Spleen (tissue), 11 donors: ENCODE measurements at regions not wholly inside any gene's neighbourhood (a gene's known extent, or its start where the extent isn't known, plus 50 kb on each side); places are given as distances from the start of the nearest gene placed in this dataset.

Experiments
- DNase-seq: peaks from one replicate; pipeline ENCODE4 v3.0.0-alpha.2; 2020
- H3K27ac ChIP-seq, 8 donors: fragments of 200-600 bp; sonication (generic) in 7 of 8; 1 replicate in 4 of 8; 2 replicates in 4 of 8; pipeline versions ENCODE4 v1.5.0 to v1.8.0; 2016 to 2021; ENCODE audit warnings: inconsistent platforms in 4 of 8, mild to moderate bottlenecking in 4 of 8, moderate library complexity in 1 of 8
- H3K27me3 ChIP-seq, 7 donors: fragments of 200-600 bp; sonication (generic) in 6 of 7; replicated peaks in 1 of 7; 1 replicate in 4 of 7; 2 replicates in 3 of 7; pipeline versions ENCODE4 v1.5.0 to v1.8.0; 2016 to 2021; ENCODE audit warnings: inconsistent platforms in 3 of 7, mild to moderate bottlenecking in 1 of 7
- H3K36me3 ChIP-seq, 6 donors: fragments of 200-600 bp; sonication (generic) in 5 of 6; 1 replicate in 4 of 6; 2 replicates in 2 of 6; pipeline versions ENCODE4 v1.5.0 to v1.8.0; 2016 to 2021; ENCODE audit warnings: inconsistent platforms in 2 of 6
- H3K4me1 ChIP-seq, 6 donors: fragments of 200-600 bp; sonication (generic) in 5 of 6; 1 replicate in 3 of 6; 2 replicates in 3 of 6; pipeline versions ENCODE4 v1.5.0 to v1.8.0; 2016 to 2021; ENCODE audit warnings: inconsistent platforms in 3 of 6
- H3K4me3 ChIP-seq, 8 donors: fragments of 200-600 bp; sonication (generic) in 7 of 8; 1 replicate in 4 of 8; 2 replicates in 4 of 8; pipeline versions ENCODE4 v1.5.0 to v1.8.0; 2016 to 2021; ENCODE audit warnings: inconsistent platforms in 4 of 8, mild to moderate bottlenecking in 4 of 8, moderate library complexity in 2 of 8
- H3K9me3 ChIP-seq, 8 donors: fragments of 200-600 bp; sonication (generic) in 7 of 8; 1 replicate in 4 of 8; 2 replicates in 4 of 8; pipeline versions ENCODE4 v1.5.0 to v1.8.0; 2016 to 2021; ENCODE audit warnings: inconsistent platforms in 4 of 8
- POLR2A ChIP-seq, 3 donors: fragments of 450-650 bp; IDR thresholded peaks; one replicate each; pipeline ENCODE4 v1.5.1; 2017; ENCODE audit warnings: antibody characterized with exemption in 3 of 3, mild to moderate bottlenecking in 1 of 3
- POLR2AphosphoS5 ChIP-seq, 3 donors: sonication (generic); formaldehyde crosslinking; IDR thresholded peaks; one replicate each; pipeline ENCODE4 v1.5.1; 2017; ENCODE audit warnings: antibody characterized with exemption in 3 of 3
- WGBS, 5 donors: extraction: QIAGEN DNeasy Blood & Tissue Kit in 3 of 5; methylation state at CpG; one replicate each; pipeline versions ENCODE4 v1.1.5 to v1.1.7; 2013 to 2018; 5-methylcytosine and 5-hydroxymethylcytosine counted together
- intact Hi-C: fragments of 100-400 bp; cut with DNase I; formaldehyde crosslinking; loops from one replicate; pipeline ENCODE4 v1.15.0; 2023; ENCODE audit warnings: low total_unique reads
- TF ChIP-seq, protein P1 (sequence below), 11 experiments: fragments of 200-600 bp in 7 of 11; fragments of 450-650 bp in 4 of 11; sonication (generic) in 4 of 11; IDR thresholded peaks in 8 of 11; conservative IDR thresholded peaks in 3 of 11; 1 replicate in 7 of 11; 2 replicates in 4 of 11; pipeline versions ENCODE4 v1.4.0 to v1.8.0; 2016 to 2021; ENCODE audit warnings: antibody characterized with exemption in 11 of 11, inconsistent platforms in 4 of 11, mild to moderate bottlenecking in 1 of 11
- donor health status: healthy with polysubstance abuse.
- donor health status: DM: no; HTN: no; CAD: no; lungs with moderate emphysema.
- donor health status: DM: no; HTN: no; CAD: no.
- donor health status: Bipolar disorder and iron deficiency.
- donor health status: healthy.
- donor health status: DM: no; HTN: no; CAD: no.
- donor health status: DM: yes; HTN: yes; CAD: no.

DNA sequence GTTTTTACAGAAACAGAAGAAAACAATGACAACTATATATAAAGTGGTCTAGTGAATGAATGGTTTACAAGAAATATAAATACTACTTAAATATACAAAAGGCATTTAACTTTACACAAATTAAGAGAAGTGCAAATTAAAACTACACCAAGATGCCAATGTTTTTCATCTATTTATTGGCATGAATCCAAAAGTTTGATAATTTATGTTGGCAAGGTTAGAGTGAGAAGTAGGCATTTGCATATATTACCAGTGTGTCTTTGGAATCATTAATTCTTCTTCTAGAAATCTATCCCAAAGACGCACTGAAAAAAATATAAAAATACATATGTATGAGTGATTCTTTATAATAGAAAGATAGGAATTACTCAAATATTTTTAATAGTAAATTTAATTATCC, 457.4 kb downstream of the MDFIC start:
- Histone ChIP-seq H3K36me3 (no peaks in the 10 kb centered on the region), H3K27ac (no peak overlapping the region), H3K9me3 (no peaks in the 10 kb centered on the region), H3K4me1 (no peaks in the 10 kb centered on the region), H3K4me3 (no peak overlapping the region), H3K27me3 (no peaks in the 10 kb centered on the region)
- 89 to 100% (median 98%) methylated on average over 1 of the region's 1 CpG for WGBS, 5 donors
- no peak for DNase-seq
- intact Hi-C loops, result no loop called here
- TF ChIP-seq, protein P1, sequence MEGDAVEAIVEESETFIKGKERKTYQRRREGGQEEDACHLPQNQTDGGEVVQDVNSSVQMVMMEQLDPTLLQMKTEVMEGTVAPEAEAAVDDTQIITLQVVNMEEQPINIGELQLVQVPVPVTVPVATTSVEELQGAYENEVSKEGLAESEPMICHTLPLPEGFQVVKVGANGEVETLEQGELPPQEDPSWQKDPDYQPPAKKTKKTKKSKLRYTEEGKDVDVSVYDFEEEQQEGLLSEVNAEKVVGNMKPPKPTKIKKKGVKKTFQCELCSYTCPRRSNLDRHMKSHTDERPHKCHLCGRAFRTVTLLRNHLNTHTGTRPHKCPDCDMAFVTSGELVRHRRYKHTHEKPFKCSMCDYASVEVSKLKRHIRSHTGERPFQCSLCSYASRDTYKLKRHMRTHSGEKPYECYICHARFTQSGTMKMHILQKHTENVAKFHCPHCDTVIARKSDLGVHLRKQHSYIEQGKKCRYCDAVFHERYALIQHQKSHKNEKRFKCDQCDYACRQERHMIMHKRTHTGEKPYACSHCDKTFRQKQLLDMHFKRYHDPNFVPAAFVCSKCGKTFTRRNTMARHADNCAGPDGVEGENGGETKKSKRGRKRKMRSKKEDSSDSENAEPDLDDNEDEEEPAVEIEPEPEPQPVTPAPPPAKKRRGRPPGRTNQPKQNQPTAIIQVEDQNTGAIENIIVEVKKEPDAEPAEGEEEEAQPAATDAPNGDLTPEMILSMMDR (IDR thresholded peaks at IDR 0.05 in 8 of 11, conservative IDR thresholded peaks at IDR 0.05 in 3 of 11), result no peak
- no peak for TF ChIP-seq POLR2AphosphoS5 (IDR thresholded peaks at IDR 0.05)
- TF ChIP-seq POLR2A (IDR thresholded peaks at IDR 0.05), result no peak

DNA sequence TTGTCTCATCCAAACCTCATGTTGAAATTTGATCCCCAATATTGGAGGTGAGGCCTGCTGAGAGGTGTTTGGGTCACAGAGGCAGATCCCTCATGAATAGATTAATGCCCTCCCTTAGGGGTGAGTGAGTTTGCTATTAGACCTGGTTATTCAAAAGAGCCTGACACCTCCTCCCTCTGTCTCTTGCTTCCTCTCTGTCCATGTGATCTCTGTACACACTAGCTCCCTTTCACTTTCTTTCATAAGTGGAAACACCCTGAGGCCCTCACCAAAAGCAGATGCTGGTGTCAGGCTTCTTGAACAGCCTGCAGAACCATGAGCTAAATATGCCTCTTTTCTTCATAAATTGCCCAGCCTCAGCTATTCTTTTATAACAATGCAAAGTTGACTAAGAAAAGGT, 447.1 kb downstream of the MDFIC start:
- Histone ChIP-seq H3K4me3 (no peak overlapping the region), H3K9me3 (no peaks in the 10 kb centered on the region), H3K4me1 (no peaks in the 10 kb centered on the region), H3K36me3 (no peaks in the 10 kb centered on the region), H3K27me3 (no peaks in the 10 kb centered on the region), H3K27ac (no peak overlapping the region)
- intact Hi-C loops, result no loop called here
- TF ChIP-seq POLR2AphosphoS5 (IDR thresholded peaks at IDR 0.05) (no peak), POLR2A (IDR thresholded peaks at IDR 0.05) (no peak)
- TF ChIP-seq, protein P1 (IDR thresholded peaks at IDR 0.05 in 8 of 11, conservative IDR thresholded peaks at IDR 0.05 in 3 of 11), result no peak
- no peak for DNase-seq

DNA sequence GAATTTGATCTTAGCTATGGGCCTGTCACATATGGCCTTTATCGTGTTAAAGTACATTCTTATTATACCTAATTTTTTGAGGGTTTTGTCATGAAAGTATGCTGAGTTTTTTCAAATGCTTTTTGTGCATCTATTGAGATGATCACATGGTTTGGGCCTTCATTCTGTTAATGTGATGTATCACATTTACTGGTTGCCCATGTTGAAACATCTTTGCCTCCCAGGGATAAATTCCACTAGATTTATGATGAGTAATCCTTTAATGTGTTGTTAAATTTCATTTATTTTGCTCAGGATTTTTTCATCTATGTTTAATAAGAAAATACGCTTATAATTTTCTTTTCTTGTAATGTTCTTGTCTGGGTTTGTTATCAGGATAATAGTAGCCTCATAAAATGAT, 442.0 kb downstream of the MDFIC start:
- intact Hi-C loops, result no loop called here
- H3K9me3 ChIP-seq, result no peaks in the 10 kb centered on the region
- H3K27ac ChIP-seq, result no peak overlapping the region
- H3K4me3 ChIP-seq, result no peak overlapping the region
- no peak for DNase-seq
- no peaks in the 10 kb centered on the region for H3K4me1 ChIP-seq
- H3K36me3 ChIP-seq, result no peaks in the 10 kb centered on the region
- 89 to 99% (median 91%) methylated on average over 2 of the region's 2 CpGs for WGBS, 5 donors
- H3K27me3 ChIP-seq, result no peaks in the 10 kb centered on the region
- TF ChIP-seq POLR2AphosphoS5 (IDR thresholded peaks at IDR 0.05) (no peak), POLR2A (IDR thresholded peaks at IDR 0.05) (no peak)
- TF ChIP-seq, protein P1 (IDR thresholded peaks at IDR 0.05 in 8 of 11, conservative IDR thresholded peaks at IDR 0.05 in 3 of 11), result no peak

DNA sequence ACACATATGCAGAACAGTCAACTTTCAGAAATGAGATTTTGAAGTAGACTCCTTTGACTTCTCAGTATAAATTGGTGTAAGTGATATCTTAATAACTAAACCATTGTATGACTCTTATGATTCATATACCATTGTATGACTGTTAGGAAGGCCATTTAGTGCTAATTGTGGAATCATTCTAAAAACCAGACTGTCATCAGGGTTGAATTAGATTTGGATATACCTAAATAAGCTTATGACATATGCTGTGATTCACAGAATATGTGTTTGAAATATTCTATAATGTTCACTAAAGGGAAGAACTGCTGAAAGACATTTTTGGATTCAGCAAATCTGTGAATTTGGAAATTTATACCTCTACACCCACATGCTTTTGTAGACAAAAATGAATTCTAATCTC, 438.1 kb downstream of the MDFIC start:
- H3K27ac ChIP-seq, result no peak overlapping the region

More for the DNA sequence above, 438.1 kb downstream of the MDFIC start:
- Histone ChIP-seq H3K9me3 (no peaks in the 10 kb centered on the region), H3K4me1 (no peaks in the 10 kb centered on the region), H3K27me3 (no peaks in the 10 kb centered on the region), H3K4me3 (no peak overlapping the region), H3K36me3 (no peaks in the 10 kb centered on the region)
- intact Hi-C loops, result no loop called here
- no peak for DNase-seq
- no peak for TF ChIP-seq POLR2A (IDR thresholded peaks at IDR 0.05)
- no peak for TF ChIP-seq POLR2AphosphoS5 (IDR thresholded peaks at IDR 0.05)
- TF ChIP-seq, protein P1 (IDR thresholded peaks at IDR 0.05 in 8 of 11, conservative IDR thresholded peaks at IDR 0.05 in 3 of 11), result no peak
